ENCODE measurements at regions not wholly inside any gene's neighbourhood (a gene's known extent, or its start where the extent isn't known, plus 50 kb on each side); places are given as distances from the start of the nearest gene placed in this dataset.
"Not testable (repeated sequence)": the region's sequence is repeated elsewhere in the genome, so short reads cannot be mapped to it uniquely, and the experiment has no call there.

GRCh38 chr2:199581408-199581807 lies 123.7 kb upstream of the SATB2 start:
- H3K4me3 Mint-ChIP-seq = peak overlapping the region; percentile 6
- POLR2A ChIA-PET = no interaction called here
- H3K4me1 Mint-ChIP-seq = peaks cover 4% of the 10 kb centered on the region
- H3K9me3 Mint-ChIP-seq = no peaks in the 10 kb centered on the region
- DNase-seq = no peak
- H3K36me3 Mint-ChIP-seq (ENCODE audit: low read depth) = no peaks in the 10 kb centered on the region
- CTCF ChIA-PET = no interaction called here
- H3K27ac Mint-ChIP-seq = no peak overlapping the region
- peaks cover 8% of the 10 kb centered on the region for H3K27me3 Mint-ChIP-seq

- Mint-ChIP-seq H3K9me3 (no peaks in the 10 kb centered on the region), H3K4me1 (no peaks in the 10 kb centered on the region), H3K27me3 (peaks cover 5% of the 10 kb centered on the region), H3K27ac (no peak overlapping the region), H3K4me3 (no peak overlapping the region), H3K36me3 (ENCODE audit: low read depth) (no peaks in the 10 kb centered on the region)
- DNase-seq = no peak
- CTCF ChIA-PET = no interaction called here
- POLR2A ChIA-PET = no interaction called here
These were observed 117.7 kb upstream of the SATB2 start for GRCh38 chr2:199575416-199575815.

- Mint-ChIP-seq H3K9me3 (no peaks in the 10 kb centered on the region), H3K27ac (no peak overlapping the region), H3K36me3 (ENCODE audit: low read depth) (no peaks in the 10 kb centered on the region), H3K4me3 (no peak overlapping the region), H3K27me3 (peaks cover 8% of the 10 kb centered on the region), H3K4me1 (no peaks in the 10 kb centered on the region)
- POLR2A ChIA-PET = no interaction called here
- CTCF ChIA-PET = interaction anchor here (0.7 to 0.9 kb wide), 2 partner anchors 14 to 29 kb away, joined by 3 to 4 read pairs; no protein-coding TSS in a partner anchor
- DNase-seq = no peak
These were observed 114.8 kb upstream of the SATB2 start for GRCh38 chr2:199572571-199572970.

GRCh38 chr2:199570934-199571333 lies 113.2 kb upstream of the SATB2 start:
- H3K4me1 Mint-ChIP-seq = no peaks in the 10 kb centered on the region
- POLR2A ChIA-PET = no interaction called here
- H3K9me3 Mint-ChIP-seq = no peaks in the 10 kb centered on the region
- H3K27me3 Mint-ChIP-seq = peaks cover 3% of the 10 kb centered on the region
- CTCF ChIA-PET = no interaction called here
- no peak for DNase-seq
- no peak overlapping the region for H3K4me3 Mint-ChIP-seq
- no peaks in the 10 kb centered on the region for H3K36me3 Mint-ChIP-seq (ENCODE audit: low read depth)
- no peak overlapping the region for H3K27ac Mint-ChIP-seq

GRCh38 chr2:199569336-199569735 lies 111.6 kb upstream of the SATB2 start:
- no peaks in the 10 kb centered on the region for H3K4me1 Mint-ChIP-seq
- no peaks in the 10 kb centered on the region for H3K36me3 Mint-ChIP-seq (ENCODE audit: low read depth)
- H3K27me3 Mint-ChIP-seq = peaks cover 3% of the 10 kb centered on the region
- ChIA-PET CTCF (no interaction called here), POLR2A (no interaction called here)
- H3K9me3 Mint-ChIP-seq = no peaks in the 10 kb centered on the region
- DNase-seq = no peak
- H3K4me3 Mint-ChIP-seq = no peak overlapping the region
- no peak overlapping the region for H3K27ac Mint-ChIP-seq

GRCh38 chr2:199558156-199558555 lies 100.4 kb upstream of the SATB2 start:
- Mint-ChIP-seq H3K27ac (no peak overlapping the region), H3K4me1 (no peaks in the 10 kb centered on the region), H3K36me3 (ENCODE audit: low read depth) (no peaks in the 10 kb centered on the region), H3K4me3 (no peak overlapping the region), H3K9me3 (no peaks in the 10 kb centered on the region), H3K27me3 (no peaks in the 10 kb centered on the region)
- POLR2A ChIA-PET = no interaction called here
- CTCF ChIA-PET = no interaction called here
- no peak for DNase-seq

- DNase-seq = no peak
- Mint-ChIP-seq H3K4me1 (no peaks in the 10 kb centered on the region), H3K9me3 (no peaks in the 10 kb centered on the region), H3K27me3 (no peaks in the 10 kb centered on the region), H3K4me3 (no peak overlapping the region), H3K27ac (no peak overlapping the region), H3K36me3 (ENCODE audit: low read depth) (no peaks in the 10 kb centered on the region)
- ChIA-PET POLR2A (no interaction called here), CTCF (no interaction called here)
These were observed 99.0 kb upstream of the SATB2 start for GRCh38 chr2:199556527-199557285.

- H3K4me3 Mint-ChIP-seq = no peak overlapping the region
- ChIA-PET POLR2A (no interaction called here), CTCF (no interaction called here)
- no peak overlapping the region for H3K27ac Mint-ChIP-seq
- H3K4me1 Mint-ChIP-seq = no peaks in the 10 kb centered on the region
- H3K9me3 Mint-ChIP-seq = no peaks in the 10 kb centered on the region
- no peaks in the 10 kb centered on the region for H3K36me3 Mint-ChIP-seq (ENCODE audit: low read depth)
- DNase-seq = no peak
- H3K27me3 Mint-ChIP-seq = no peaks in the 10 kb centered on the region
These were observed 96.3 kb upstream of the SATB2 start for GRCh38 chr2:199554026-199554425.

- H3K4me1 Mint-ChIP-seq = no peaks in the 10 kb centered on the region
These were observed 94.4 kb upstream of the SATB2 start for GRCh38 chr2:199552141-199552540.

GRCh38 chr2:199543606-199544172 lies 86.0 kb upstream of the SATB2 start:
- ChIA-PET CTCF (interaction anchor here (0.6 kb wide), 1 partner anchor 29 kb away, joined by 3 read pairs; no protein-coding TSS in a partner anchor), POLR2A (no interaction called here)
- H3K36me3 Mint-ChIP-seq (ENCODE audit: low read depth) = no peaks in the 10 kb centered on the region
- H3K9me3 Mint-ChIP-seq = no peaks in the 10 kb centered on the region
- no peak overlapping the region for H3K4me3 Mint-ChIP-seq
- H3K27ac Mint-ChIP-seq = no peak overlapping the region
- H3K4me1 Mint-ChIP-seq = no peaks in the 10 kb centered on the region
- DNase-seq = no peak
- peaks cover 2% of the 10 kb centered on the region for H3K27me3 Mint-ChIP-seq

More at GRCh38 chr2:199552141-199552540, 94.4 kb upstream of the SATB2 start:
- ChIA-PET POLR2A (no interaction called here), CTCF (no interaction called here)
- Mint-ChIP-seq H3K4me3 (no peak overlapping the region), H3K27ac (no peak overlapping the region), H3K27me3 (no peaks in the 10 kb centered on the region), H3K36me3 (ENCODE audit: low read depth) (no peaks in the 10 kb centered on the region), H3K9me3 (no peaks in the 10 kb centered on the region)
- DNase-seq = no peak

- Mint-ChIP-seq H3K36me3 (ENCODE audit: low read depth) (no peaks in the 10 kb centered on the region), H3K9me3 (no peaks in the 10 kb centered on the region), H3K27ac (no peak overlapping the region), H3K4me3 (no peak overlapping the region), H3K4me1 (no peaks in the 10 kb centered on the region), H3K27me3 (no peaks in the 10 kb centered on the region)
- ChIA-PET POLR2A (no interaction called here), CTCF (no interaction called here)
- no peak for DNase-seq
These were observed 77.9 kb upstream of the SATB2 start for GRCh38 chr2:199535445-199536177.

- DNase-seq; H3K27ac Mint-ChIP-seq; H3K4me3 Mint-ChIP-seq; H3K9me3 Mint-ChIP-seq; H3K36me3 Mint-ChIP-seq (ENCODE audit: low read depth); H3K27me3 Mint-ChIP-seq; CTCF ChIA-PET; POLR2A ChIA-PET; H3K4me1 Mint-ChIP-seq: not testable (repeated sequence)
These were observed 76.1 kb upstream of the SATB2 start for GRCh38 chr2:199533873-199534272.

GRCh38 chr2:199527071-199527470 lies 69.3 kb upstream of the SATB2 start:
- Mint-ChIP-seq H3K4me3 (no peak overlapping the region), H3K27ac (no peak overlapping the region), H3K27me3 (peaks cover 3% of the 10 kb centered on the region), H3K4me1 (no peaks in the 10 kb centered on the region), H3K9me3 (no peaks in the 10 kb centered on the region), H3K36me3 (ENCODE audit: low read depth) (no peaks in the 10 kb centered on the region)
- DNase-seq = no peak
- ChIA-PET CTCF (no interaction called here), POLR2A (no interaction called here)

Data from activated CD4-positive, alpha-beta T cell treated with anti-CD3 and anti-CD28 coated beads, Interleukin-2, amount 10 ng/mL, durations not matched to agents 7 days and 5 days (primary cell).